ENCODE measurements at regions not wholly inside any gene's neighbourhood (a gene's known extent, or its start where the extent isn't known, plus 50 kb on each side); places are given as distances from the start of the nearest gene placed in this dataset.

GRCh38 chr2:102892698-102893310 lies 131.0 kb downstream of the TMEM182 start:
- H3K27ac ChIP-seq (ENCODE audit: low read length): no peak overlapping the region
- H3F3A ChIP-seq (ENCODE audit: insufficient read depth, low read length, poor library complexity, severe bottlenecking): no peaks in the 10 kb centered on the region
- TF ChIP-seq RAD21 (conservative IDR thresholded peaks at IDR 0.05) (no peak), REST (IDR thresholded peaks at IDR 0.05; ENCODE audit: borderline replicate concordance) (no peak), MXI1 (conservative IDR thresholded peaks at IDR 0.05; ENCODE audit: poor library complexity, severe bottlenecking) (no peak), POLR2AphosphoS5 (IDR thresholded peaks at IDR 0.05) (no peak), SMC3 (conservative IDR thresholded peaks at IDR 0.05; ENCODE audit: poor library complexity) (no peak), CTCF (IDR thresholded peaks at IDR 0.05; ENCODE audit: poor library complexity, severe bottlenecking) (no peak), EP300 (conservative IDR thresholded peaks at IDR 0.05; ENCODE audit: poor library complexity, severe bottlenecking) (no peak), TAF1 (IDR thresholded peaks at IDR 0.05; ENCODE audit: low read depth) (no peak), EZH2 (IDR thresholded peaks at IDR 0.05; ENCODE audit: borderline replicate concordance, insufficient read depth, low read length, poor library complexity, severe bottlenecking) (no peak)
- no peaks in the 10 kb centered on the region for H3K9me3 ChIP-seq (ENCODE audit: low read length)
- no peak overlapping the region for H3K4me2 ChIP-seq (ENCODE audit: low read length)
- no peaks in the 10 kb centered on the region for H3K27me3 ChIP-seq (ENCODE audit: insufficient read depth, low read depth, low read length)
- H3K9ac ChIP-seq (ENCODE audit: low read length): no peak overlapping the region
- no peaks in the 10 kb centered on the region for H3K79me2 ChIP-seq (replicated peaks; ENCODE audit: insufficient read depth, low read length)
- H4K20me1 ChIP-seq (ENCODE audit: insufficient read depth): no peaks in the 10 kb centered on the region
- no peak overlapping the region for H2AFZ ChIP-seq (ENCODE audit: low read depth, low read length)
- H3K4me3 ChIP-seq (ENCODE audit: low read length): no peak overlapping the region
- H3K36me3 ChIP-seq (ENCODE audit: insufficient read depth, low read length): no peaks in the 10 kb centered on the region
- H3K9me2 ChIP-seq (ENCODE audit: insufficient read depth, low read length): no peaks in the 10 kb centered on the region

GRCh38 chr2:102893870-102894269 lies 132.0 kb downstream of the TMEM182 start:
- Histone ChIP-seq H3K27ac (ENCODE audit: low read length) (no peak overlapping the region), H3K4me2 (ENCODE audit: low read length) (no peak overlapping the region), H3F3A (ENCODE audit: insufficient read depth, low read length, poor library complexity, severe bottlenecking) (no peaks in the 10 kb centered on the region), H3K79me2 (replicated peaks; ENCODE audit: insufficient read depth, low read length) (no peaks in the 10 kb centered on the region), H3K9me2 (ENCODE audit: insufficient read depth, low read length) (no peaks in the 10 kb centered on the region), H3K9me3 (ENCODE audit: low read length) (no peaks in the 10 kb centered on the region), H4K20me1 (ENCODE audit: insufficient read depth) (no peaks in the 10 kb centered on the region), H2AFZ (ENCODE audit: low read depth, low read length) (no peak overlapping the region), H3K36me3 (ENCODE audit: insufficient read depth, low read length) (no peaks in the 10 kb centered on the region), H3K9ac (ENCODE audit: low read length) (no peak overlapping the region), H3K27me3 (ENCODE audit: insufficient read depth, low read depth, low read length) (no peaks in the 10 kb centered on the region), H3K4me3 (ENCODE audit: low read length) (no peak overlapping the region)
- TF ChIP-seq EP300 (conservative IDR thresholded peaks at IDR 0.05; ENCODE audit: poor library complexity, severe bottlenecking): no peak

Measured in neural cell (in vitro differentiated cells).